ENCODE measurements at regions not wholly inside any gene's neighbourhood (a gene's known extent, or its start where the extent isn't known, plus 50 kb on each side); places are given as distances from the start of the nearest gene placed in this dataset.

DNA sequence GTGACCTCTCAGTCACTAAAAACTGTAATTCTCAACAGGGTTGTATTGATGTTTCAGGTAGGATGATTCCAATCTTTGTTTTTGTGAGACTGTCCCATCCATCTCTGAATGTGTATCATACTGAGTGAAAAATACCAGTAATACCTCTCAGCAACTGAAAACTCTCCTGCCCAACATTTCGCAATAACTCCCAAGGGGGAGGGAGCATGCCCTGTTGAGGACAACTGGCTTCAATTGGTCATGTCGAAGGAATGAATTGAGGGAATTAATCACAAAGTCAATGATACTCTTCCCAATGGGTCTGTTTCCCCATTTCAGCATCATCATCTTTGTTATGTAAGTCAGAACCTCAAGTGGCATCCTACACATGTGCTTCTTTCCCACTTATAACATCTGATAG is 102.4 kb upstream of the E2F7 start:
- DNase-seq, result no peak
- intact Hi-C loops (cut with DNase I), result no loop called here

DNA sequence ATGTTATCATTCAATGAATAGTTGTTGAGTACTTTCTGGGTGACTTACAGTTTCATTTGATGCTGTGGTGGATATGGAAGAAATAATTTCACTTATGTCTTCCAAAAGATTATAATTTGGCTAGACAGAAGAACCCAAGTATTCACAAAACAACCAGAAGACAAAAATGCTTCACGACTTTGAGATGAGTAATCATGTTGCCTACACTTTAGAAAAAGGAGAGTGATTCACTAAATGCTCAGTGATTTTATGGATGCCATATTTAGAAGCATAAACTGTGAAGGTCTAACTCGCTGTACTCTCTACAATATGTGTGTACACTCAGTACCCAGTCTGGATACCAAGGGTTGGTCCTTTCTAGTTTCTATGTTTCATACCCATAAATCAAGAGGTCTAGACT is 101.3 kb upstream of the E2F7 start:
- intact Hi-C loops (cut with DNase I), result no loop called here
- no peak for DNase-seq

DNA sequence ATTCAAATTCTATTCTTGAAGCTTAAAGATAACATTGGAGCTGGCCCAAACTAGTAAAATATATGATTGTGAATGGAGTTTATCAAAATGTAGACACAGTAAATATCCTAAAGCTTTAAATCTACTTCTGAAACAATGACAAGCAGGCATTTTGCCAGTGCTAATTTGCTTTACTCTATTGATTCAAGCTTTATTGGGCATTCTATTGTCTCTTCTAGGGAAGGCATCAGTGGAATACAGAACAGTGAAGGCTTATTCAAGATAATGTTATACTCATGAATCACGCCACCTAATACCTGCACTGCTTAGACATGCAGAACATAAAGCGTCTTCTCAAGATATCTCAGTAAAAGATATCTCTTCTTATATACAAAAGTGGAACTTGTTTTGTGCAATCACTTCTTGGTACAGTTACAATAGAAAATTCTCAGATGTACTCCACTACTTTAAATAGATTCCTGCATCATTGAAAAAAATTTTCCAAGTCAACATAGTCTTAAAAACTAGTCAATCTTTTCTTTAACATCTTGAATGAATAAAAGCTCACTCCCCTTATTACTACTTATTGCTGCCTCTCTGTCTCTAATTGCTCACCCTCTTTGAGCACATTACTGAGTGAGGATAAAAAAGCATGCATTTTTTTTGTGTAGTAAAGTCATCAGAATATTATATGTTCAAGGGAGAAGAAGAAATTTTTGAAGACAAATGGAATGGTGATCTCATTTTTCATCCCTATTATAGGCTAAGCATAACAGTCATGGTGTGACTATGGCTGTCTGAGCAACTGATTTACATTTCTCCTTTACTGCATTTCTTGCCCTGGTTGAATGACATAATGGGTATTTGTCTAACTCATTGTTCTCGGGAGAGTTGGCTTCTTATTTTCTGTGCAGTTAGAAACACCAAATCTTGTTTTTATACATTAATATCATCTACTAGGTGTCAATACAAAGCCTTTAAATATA is 98.0 kb upstream of the E2F7 start:
- DNase-seq, result no peak
- intact Hi-C loops (cut with DNase I), result no loop called here

DNA sequence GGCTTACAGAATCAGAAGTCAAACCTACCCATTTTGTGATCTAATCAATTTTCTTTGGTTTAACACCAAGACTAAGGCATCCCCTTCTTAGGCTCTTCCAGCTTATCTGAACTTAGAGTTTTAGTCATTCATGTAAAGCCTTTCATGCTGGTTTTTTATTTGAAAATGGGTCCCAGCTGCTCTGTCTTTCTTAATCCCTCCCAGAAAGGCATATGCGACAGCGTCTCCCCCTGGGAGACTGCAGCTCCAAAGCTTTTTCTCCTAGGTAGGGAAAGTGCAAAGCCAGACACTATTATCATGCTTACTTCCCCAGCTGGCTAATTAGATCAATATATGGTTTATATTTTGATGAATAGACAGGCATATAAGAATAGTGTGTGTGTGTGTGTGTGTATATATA is 96.6 kb upstream of the E2F7 start:
- DNase-seq, result no peak
- intact Hi-C loops (cut with DNase I), result no loop called here

DNA sequence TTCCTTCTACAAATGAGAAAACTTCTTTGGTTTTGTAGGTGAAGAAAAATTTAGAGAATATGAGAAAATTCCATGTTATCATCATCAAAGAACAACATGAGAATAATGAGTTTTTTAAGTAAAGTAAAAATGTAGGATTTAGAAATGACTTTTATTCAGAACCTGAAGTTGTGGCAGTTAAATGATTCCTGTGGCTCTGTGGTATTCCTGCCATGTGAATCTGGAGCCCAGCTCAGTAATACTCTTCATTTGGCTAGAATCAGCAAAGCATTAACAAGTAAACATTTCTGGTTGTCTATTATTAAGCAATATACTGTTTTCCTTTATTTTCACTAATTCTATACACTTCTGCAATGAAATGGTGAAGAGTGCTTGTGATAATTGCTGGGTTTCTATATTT is 95.6 kb upstream of the E2F7 start:
- intact Hi-C loops (cut with DNase I), result no loop called here
- no peak for DNase-seq

DNA sequence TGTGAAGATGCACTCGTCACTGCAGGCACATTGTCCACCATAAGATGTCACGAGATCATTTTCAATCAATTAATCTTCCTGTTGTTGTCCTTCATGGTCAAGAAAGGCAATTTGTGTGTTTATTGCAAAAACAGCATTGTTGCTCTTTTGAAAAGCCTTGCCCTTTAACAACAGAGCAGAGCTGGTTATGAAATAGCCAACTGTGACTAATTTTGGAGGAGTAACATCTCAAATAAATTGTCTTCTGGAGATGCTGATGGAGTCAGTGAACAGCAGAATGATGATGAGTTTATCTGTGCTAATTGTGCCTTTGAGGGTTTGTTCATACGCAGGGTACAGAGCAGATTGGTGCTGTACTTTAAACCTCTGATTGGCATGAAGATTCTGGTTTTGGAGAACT is 88.3 kb upstream of the E2F7 start:
- no peak for DNase-seq
- intact Hi-C loops (cut with DNase I), result loop anchor here (5.0 to 10.0 kb wide), 3 partner anchors 171 to 771 kb away; no protein-coding TSS in a partner anchor

DNA sequence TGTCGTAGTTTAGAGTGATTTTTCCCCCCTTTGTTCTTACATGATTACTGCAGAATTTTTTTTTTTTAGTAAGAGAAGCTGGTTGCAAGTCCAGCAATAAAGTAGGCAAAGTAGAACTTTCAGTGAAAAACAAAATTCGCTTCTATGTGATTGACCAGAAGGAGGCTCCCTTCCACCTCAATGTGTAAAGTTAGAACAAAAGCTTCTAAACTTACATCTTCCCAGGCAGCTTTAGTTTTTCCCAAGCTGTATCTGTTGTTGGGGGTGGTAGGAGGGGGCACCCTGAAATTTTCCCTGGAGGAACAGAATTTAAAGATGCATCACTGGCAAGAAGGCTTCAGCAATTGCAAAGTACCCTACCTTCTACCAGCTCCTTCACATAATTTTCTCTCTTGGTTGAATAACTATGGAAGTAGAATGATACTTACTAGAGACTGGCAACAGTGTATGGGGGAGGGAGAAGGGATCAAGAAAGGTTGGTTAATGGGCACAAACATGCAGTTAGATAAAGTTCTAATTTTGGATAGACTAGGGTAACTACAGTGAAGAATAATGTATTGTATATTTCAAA is 87.3 kb upstream of the E2F7 start:
- DNase-seq, result no peak
- intact Hi-C loops (cut with DNase I), result loop anchor here (5.0 to 10.0 kb wide), 3 partner anchors 172 to 772 kb away; no protein-coding TSS in a partner anchor

DNA sequence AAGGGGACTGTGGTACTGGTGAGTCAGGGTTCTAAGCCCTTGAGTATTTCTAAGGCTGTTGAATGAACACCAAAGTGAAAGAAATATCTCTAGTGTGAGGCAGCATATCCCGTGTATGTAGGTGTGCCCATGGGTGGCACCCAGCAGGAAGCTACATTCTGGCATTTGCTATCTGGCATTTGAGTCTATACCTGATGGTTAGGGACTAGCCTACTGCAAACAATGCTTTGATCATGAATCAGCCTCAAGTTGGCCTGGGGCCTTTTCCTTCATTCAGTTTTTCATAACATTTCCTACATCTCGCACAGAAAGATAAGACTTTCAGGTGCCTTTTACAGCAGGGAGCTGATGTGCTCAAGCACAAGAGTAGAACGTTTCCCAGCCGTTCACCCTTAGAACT is 85.7 kb upstream of the E2F7 start:
- intact Hi-C loops (cut with DNase I), result loop anchor here (5.0 to 10.0 kb wide), 3 partner anchors 174 to 774 kb away; no protein-coding TSS in a partner anchor
- DNase-seq, result no peak

DNA sequence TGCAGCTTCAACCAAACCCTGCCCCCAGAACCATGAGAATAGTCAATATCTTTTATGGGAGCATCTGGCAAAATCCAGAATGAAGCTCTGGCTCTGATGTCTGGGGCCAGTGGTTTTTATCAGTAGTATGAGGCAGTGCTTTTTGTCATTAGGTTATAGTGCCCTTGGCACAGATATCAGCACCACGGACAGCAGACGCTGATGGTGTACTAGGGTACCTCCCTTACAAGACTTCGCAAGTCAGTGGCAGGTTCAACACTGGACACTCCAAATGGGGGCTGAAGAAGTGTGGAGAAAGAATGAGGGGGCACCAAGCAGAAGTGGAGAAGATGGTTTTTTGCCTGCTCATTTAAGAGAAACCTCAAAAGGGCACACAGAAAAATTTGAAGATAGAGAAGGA is 68.2 kb upstream of the E2F7 start:
- DNase-seq, result no peak
- intact Hi-C loops (cut with DNase I), result no loop called here

DNA sequence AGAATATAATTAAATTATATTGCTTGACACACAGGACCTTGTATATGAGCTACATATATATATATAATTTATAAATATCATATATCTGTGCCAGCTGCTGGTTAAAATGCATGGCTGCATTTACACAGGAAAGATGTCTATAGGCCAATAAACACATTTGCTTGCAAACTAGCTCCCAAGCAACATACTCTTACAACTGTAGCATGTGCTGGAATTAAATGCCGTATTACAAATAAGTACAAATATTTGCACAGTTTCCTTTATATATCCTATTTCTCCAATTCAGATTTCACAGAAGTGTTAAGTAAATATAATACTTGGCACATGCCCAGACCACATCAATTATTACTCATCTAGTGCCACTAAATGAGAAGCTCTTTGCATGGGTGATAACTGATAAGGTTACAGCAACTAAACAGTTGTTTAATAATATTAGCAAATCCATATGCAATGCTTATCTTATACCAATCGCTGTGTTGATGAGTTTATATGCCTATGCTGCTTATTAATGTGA is 66.7 kb upstream of the E2F7 start:
- intact Hi-C loops (cut with DNase I), result no loop called here
- DNase-seq, result no peak

DNA sequence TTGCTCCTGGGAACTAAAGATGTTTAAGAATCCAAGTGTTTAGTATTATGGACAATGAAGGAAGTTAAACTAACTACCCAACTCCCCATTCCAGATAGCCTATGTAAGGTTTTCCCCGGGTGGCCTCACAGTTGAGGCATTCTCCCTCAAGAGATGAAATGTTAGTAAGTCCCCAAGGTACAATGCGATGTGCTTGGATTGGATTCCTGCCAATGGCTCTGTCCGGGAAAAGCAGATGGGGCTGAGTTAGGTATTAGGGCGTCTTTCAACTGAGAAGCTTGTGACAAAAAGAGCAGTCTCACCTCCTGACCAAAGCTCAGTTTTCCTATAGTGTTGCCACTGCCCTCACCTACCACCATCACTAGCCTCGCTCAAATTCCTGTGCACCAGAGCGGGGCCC is 64.8 kb upstream of the E2F7 start:
- intact Hi-C loops (cut with DNase I), result no loop called here
- no peak for DNase-seq

DNA sequence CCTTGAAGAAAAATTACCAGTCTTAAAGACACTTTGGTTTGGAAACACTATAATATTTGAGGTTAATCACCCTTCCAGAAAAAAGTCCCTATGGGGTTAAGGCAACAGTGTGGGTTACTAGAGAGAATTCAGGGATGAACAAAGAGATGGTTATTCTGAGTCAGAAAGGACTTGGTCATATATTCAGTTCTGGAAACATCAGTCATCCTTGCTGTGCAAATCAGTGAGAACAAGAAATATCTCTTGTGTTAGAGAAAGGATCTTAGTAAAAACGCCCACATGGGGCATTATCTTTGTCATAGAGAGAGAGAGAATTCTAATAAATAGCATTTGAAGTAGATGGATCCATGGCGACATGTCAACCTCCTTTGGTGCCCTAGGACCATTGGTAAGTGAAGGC is 59.4 kb upstream of the E2F7 start:
- no peak for DNase-seq
- intact Hi-C loops (cut with DNase I), result no loop called here

DNA sequence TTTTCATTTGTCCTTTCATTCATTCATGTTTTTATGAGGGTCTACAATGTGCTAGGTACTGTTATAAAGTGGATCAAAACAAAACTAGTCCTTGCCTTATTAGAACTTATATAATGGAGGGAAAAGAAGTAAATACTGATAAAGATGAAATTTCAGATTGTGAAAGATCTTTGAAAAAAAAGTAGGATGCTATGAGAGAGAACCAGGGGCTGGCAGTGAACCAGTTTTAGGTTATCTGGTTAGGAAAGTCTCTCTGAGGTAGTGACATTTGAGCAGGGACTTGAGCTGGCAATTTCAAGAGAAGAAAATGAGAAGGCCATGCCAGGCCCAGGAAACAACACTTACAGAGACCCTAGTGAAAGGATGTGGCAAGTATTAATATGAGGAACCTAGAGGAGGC is 57.3 kb upstream of the E2F7 start:
- no peak for DNase-seq
- intact Hi-C loops (cut with DNase I), result no loop called here

DNA sequence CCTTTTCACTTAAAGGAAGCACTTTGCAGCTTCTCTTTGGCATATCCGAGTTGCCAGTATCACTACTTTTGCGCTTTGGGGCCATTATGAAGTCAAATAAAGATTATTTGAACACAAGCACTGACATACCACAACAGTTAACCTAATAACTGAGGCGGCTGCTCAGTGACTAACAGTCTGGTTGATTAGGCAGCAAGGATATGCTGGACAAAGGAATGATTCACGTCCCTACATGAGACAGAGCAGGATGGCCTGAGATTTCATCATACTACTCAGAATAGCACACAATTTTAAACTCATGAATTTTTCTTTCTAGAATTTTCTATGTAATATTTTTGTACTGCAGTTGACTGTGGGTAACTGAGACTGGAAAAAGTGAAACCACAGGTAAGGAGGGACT is 56.9 kb upstream of the E2F7 start:
- intact Hi-C loops (cut with DNase I), result no loop called here
- DNase-seq, result no peak

DNA sequence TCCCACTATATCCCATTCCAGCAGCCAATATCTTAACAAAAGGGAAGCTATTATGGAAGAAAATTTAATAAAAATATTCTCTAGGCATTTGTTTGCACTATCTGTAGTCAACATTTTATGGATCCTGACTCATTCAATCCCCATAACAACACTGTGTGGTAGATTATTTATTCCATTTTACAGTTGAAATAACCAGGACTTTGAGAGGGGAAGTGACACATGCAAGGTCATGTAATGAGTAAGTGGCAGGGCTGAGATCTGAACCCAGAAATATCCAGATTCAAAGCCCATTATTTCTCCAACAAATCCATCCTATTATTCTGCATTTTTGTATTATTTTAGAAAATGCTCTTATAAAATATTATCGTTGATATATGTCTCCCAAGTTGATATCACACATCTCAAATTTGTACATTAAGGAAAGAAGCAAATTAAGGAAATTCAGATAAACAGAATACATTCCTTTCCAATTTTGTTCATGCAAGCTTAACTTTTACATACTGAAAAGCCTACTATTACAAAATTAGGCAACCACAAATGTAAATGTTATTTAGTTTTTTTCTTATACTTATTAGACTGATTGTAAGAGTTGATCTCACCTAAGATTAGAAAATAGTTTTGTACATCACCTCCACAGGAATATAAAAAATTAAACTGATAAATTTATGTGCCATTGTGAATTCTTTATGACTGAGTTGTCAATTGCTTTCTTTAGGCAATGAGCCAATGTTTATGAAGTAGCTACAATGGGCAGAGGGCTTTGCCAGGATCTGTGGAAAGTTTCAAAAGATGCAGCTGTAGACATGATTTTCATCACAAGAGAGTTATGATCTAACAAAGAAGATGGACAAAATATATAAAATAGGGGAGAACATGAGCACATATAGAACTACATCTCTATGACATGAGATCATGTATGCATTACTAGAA is 55.1 kb upstream of the E2F7 start:
- intact Hi-C loops (cut with DNase I), result no loop called here
- no peak for DNase-seq

DNA sequence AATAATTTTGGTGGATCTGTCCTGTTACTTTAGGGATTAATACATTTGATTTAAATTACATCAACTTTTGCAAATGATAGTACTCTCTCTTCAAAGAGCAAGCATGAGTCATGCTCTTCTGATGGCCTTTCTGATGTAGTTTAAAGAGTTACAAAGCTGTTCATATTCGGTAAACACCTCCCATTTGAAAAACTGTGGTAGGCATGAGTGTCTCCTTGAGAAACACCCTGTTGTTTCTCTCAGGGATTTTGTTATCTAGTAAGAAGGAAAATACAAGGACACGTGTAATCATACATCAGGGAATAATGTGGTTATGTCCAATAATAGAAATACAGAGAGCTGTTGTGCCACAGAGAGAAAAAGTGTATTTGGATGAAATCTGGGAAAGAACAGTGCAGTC is 53.3 kb upstream of the E2F7 start:
- intact Hi-C loops (cut with DNase I), result no loop called here
- no peak for DNase-seq

DNA sequence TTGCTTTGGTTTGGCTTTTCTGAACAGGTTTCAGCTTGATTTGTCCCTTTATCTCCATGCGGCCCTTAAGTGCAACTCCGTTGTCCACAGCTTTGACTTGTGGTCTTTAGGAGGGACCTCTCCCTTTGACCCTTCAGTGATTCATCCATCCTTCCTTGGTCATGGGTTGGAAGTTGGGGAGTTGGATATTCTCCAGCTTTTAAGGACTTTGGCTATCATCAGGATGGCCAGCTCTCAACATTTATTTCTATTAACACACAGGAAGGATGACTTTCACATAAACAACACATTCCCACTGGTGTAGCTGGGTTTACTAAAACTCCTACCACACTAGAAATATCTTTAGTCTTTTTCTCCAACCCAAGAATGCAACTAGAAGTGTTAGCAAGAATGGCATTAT is 50.9 kb upstream of the E2F7 start:
- intact Hi-C loops (cut with DNase I), result no loop called here
- no peak for DNase-seq

DNA sequence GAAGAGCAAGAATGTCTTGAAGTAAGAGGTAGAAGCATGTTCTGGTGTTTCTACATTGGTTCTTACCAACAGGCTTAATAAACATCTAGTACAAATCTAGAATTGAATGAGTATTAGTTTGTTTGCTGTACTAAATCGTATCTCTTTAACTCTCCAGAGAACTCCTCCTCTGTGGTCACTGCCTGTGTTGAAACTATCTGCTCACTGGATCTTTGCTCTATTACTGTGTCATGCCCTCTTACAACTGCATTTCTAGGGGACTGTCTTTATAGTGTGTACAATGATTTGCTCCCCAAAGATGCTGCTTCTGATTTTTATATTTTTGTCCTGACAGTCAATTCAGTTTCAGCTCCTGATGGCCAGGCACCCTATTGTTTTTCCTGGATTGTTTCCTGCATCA is 50.1 kb upstream of the E2F7 start:
- intact Hi-C loops (cut with DNase I), result no loop called here
- no peak for DNase-seq
